Prostate gland (tissue), 2 donors: ENCODE measurements at regions not wholly inside any gene's neighbourhood (a gene's known extent, or its start where the extent isn't known, plus 50 kb on each side); places are given as distances from the start of the nearest gene placed in this dataset.

Experiments
- CTCF ChIP-seq, 4 experiments: fragments of 200-600 bp in 2 of 4; fragments of 450-650 bp in 2 of 4; sonication (generic) in 2 of 4; IDR thresholded peaks; 1 replicate in 3 of 4; 2 replicates in 1 of 4; pipeline ENCODE4 v1.5.1; 2016 to 2019; ENCODE audit warnings: antibody characterized with exemption in 4 of 4, mild to moderate bottlenecking in 2 of 4, moderate library complexity in 2 of 4
- POLR2A ChIP-seq: fragments of 450-650 bp; IDR thresholded peaks from one replicate; pipeline ENCODE4 v1.6.1; 2016; ENCODE audit warnings: antibody characterized with exemption, mild to moderate bottlenecking
- POLR2AphosphoS5 ChIP-seq: sonication (generic); formaldehyde crosslinking; IDR thresholded peaks from one replicate; pipeline ENCODE4 v1.6.1; 2017; ENCODE audit warnings: antibody characterized with exemption

GRCh38 chr1:94707321-94708298, 112.5 kb upstream of the SLC44A3 start:
- TF ChIP-seq CTCF (IDR thresholded peaks at IDR 0.05) (no peak), POLR2A (no peak), POLR2AphosphoS5 (peak; percentile 56)
